Activated CD4-positive, alpha-beta T cell treated with anti-CD3 and anti-CD28 coated beads for 36 hours (primary cell): ENCODE measurements at regions not wholly inside any gene's neighbourhood (a gene's known extent, or its start where the extent isn't known, plus 50 kb on each side); places are given as distances from the start of the nearest gene placed in this dataset.
"Not testable (repeated sequence)": the region's sequence is repeated elsewhere in the genome, so short reads cannot be mapped to it uniquely, and the experiment has no call there.

Experiments
- ATAC-seq: fragments of 200-7000 bp; cut with Tn5 transposase; one replicate; pipeline ENCODE4 v1.10.0; 2021; ENCODE audit warnings: mild to moderate bottlenecking, moderate library complexity
- CTCF ChIA-PET: fragments of 350-600 bp; sonication (Branson Sonifier 250); formaldehyde crosslinking; loops from one replicate; lab custom pipeline; 2021; ENCODE audit warnings: antibody characterized with exemption; lab: Charles Lee
- POLR2A ChIA-PET: fragments of 350-600 bp; sonication (Branson Sonifier 250); formaldehyde crosslinking; loops from one replicate; lab custom pipeline; 2021; ENCODE audit warnings: antibody characterized with exemption, inconsistent platforms; lab: Charles Lee
- DNase-seq: peaks from one replicate; pipeline ENCODE4 v3.0.0-alpha.2; 2020
- H3K27ac Mint-ChIP-seq: one replicate; pipeline ENCODE4 v1.8.0; 2021; ENCODE audit warnings: mixed read lengths
- H3K27me3 Mint-ChIP-seq: one replicate; pipeline ENCODE4 v1.8.0; 2021; ENCODE audit warnings: mixed read lengths
- H3K36me3 Mint-ChIP-seq: one replicate; pipeline ENCODE4 v1.8.0; 2021; ENCODE audit warnings: low read depth, mixed read lengths
- H3K4me1 Mint-ChIP-seq: one replicate; pipeline ENCODE4 v1.8.0; 2021; ENCODE audit warnings: mixed read lengths
- H3K4me3 Mint-ChIP-seq: one replicate; pipeline ENCODE4 v1.8.0; 2021; ENCODE audit warnings: mild to moderate bottlenecking, moderate library complexity, mixed read lengths
- H3K9me3 Mint-ChIP-seq: one replicate; pipeline ENCODE4 v1.8.0; 2021; ENCODE audit warnings: low read depth, mixed read lengths
- intact Hi-C, 2 experiments: fragments of 100-400 bp; cut with DNase I in 1 of 2; cut with micrococcal nuclease in 1 of 2; formaldehyde crosslinking; loops; one replicate each; pipeline versions ENCODE4 v1.14.2 to v1.15.1; 2022 to 2024; cut with DNase I, micrococcal nuclease

DNA sequence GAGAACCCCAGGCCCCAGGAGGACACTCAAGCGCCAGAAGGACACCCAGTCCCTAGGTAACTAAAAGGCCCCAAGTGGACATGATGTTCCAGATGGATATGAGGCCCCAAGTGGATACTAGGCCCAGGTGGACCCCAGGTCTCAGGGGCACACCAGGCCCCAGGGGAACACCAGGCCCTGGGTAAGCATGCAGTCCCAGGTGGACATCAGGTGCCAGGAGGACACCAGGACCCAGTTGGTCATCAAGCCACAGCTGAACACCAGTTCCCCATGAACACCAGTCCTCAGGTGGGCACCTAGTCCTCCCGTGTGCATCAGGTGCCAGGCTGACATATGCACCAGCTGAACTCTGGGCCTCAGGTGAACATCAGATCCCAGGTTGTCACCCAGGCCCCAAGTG, 1488.8 kb upstream of the TPTE start:
- H3K36me3 Mint-ChIP-seq, H3K27ac Mint-ChIP-seq, CTCF ChIA-PET, POLR2A ChIA-PET, H3K27me3 Mint-ChIP-seq, DNase-seq, intact Hi-C loops, H3K9me3 Mint-ChIP-seq, ATAC-seq, H3K4me3 Mint-ChIP-seq, H3K4me1 Mint-ChIP-seq: not testable (repeated sequence)

DNA sequence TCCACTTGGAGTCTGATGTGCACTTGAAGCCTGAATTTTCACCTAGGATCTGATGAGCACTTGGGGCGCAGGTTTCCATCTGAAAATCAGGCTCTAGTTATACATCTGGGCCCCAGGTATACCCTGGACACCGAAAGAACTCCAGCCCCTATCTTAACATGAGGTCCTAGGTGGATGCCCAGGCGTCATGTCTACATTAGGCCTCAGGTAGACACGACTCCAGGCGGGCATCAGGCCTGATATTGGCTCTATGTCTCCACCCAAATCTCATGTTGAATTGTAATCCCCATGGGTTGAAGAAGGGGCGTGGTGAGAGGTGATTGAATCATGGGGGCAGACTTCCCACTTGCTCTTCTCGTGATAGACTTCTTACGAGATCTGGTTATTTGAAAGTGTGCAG, 1488.1 kb upstream of the TPTE start:
- CTCF ChIA-PET, H3K27ac Mint-ChIP-seq, H3K36me3 Mint-ChIP-seq, H3K9me3 Mint-ChIP-seq, DNase-seq, POLR2A ChIA-PET, H3K27me3 Mint-ChIP-seq, ATAC-seq, H3K4me1 Mint-ChIP-seq, intact Hi-C loops, H3K4me3 Mint-ChIP-seq: not testable (repeated sequence)

DNA sequence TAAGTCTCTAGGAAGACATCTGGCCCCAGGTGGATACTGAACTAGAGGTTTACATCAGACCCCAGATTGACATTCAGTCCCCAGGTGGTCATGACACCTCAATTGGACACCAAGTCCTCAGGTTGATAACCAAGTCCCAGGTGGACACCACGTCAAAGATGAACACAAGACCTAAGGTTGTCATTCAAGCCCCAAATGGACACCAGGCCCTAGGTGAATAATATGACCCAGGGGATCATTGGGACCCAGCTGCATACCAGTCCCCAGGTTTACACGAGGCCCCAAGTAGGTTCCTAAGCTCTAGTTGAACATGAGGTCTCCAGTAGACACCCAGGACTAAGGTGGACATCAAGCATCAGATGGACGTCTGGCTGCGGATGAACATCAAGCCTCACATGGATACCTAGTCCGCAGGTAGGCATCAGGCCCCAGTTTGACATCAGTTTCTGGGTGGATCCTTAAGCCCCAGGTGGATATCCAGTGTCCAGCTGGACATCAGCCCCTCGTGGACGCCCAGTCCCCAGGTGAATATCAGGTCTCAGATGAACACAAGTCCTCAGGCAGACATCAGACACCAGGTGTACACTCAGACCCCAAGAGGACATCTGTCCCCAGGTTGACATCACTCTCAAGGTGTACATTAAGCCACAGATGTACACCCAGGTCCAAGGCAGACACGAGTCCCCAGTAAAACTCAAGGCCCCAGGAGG, 1486.7 kb upstream of the TPTE start:
- POLR2A ChIA-PET, H3K27me3 Mint-ChIP-seq, CTCF ChIA-PET, H3K36me3 Mint-ChIP-seq, H3K4me3 Mint-ChIP-seq, H3K9me3 Mint-ChIP-seq, DNase-seq, ATAC-seq, H3K4me1 Mint-ChIP-seq, intact Hi-C loops, H3K27ac Mint-ChIP-seq: not testable (repeated sequence)

DNA sequence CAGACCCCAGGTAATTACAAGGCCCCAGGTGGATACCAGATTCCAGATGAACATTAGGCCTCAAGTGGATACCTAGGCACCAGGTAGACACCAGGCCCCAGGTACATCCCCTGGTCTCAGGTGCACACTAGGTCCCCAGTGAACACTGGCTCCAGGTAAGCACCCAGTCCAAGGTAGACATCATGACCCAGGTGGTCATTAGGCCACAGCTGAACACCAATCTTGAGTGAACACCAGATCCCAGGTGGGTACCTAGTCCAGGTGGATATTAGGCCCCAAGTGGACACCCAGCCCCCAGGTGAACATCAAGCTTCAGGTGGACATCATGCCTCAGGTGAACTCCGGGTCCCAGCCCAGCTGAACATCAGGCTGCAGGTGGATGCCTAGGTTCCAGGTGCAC, 1486.2 kb upstream of the TPTE start:
- H3K4me1 Mint-ChIP-seq, intact Hi-C loops, CTCF ChIA-PET, ATAC-seq, H3K36me3 Mint-ChIP-seq, POLR2A ChIA-PET, H3K4me3 Mint-ChIP-seq, H3K27me3 Mint-ChIP-seq, H3K27ac Mint-ChIP-seq, DNase-seq, H3K9me3 Mint-ChIP-seq: not testable (repeated sequence)

DNA sequence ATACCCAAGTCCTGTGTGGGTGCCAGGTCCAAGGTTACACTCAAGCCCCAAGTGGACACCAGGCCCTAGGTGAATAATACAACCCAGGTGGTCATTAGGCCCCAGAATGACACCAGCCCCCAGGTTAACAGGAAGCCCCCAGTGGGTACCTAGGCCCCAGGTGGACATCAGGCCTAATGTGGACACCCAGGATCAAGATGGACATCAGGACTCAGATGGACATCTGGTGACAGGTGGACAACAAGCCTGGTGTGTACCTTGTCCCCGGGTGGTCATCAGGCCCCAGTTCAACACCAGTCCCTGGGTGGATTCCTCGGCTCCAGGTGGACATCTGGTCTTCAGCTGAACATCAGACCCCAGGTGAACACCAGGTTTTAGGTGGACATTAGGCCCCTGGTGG, 1485.4 kb upstream of the TPTE start:
- H3K36me3 Mint-ChIP-seq, CTCF ChIA-PET, H3K4me1 Mint-ChIP-seq, H3K27ac Mint-ChIP-seq, DNase-seq, H3K27me3 Mint-ChIP-seq, intact Hi-C loops, POLR2A ChIA-PET, ATAC-seq, H3K9me3 Mint-ChIP-seq, H3K4me3 Mint-ChIP-seq: not testable (repeated sequence)

DNA sequence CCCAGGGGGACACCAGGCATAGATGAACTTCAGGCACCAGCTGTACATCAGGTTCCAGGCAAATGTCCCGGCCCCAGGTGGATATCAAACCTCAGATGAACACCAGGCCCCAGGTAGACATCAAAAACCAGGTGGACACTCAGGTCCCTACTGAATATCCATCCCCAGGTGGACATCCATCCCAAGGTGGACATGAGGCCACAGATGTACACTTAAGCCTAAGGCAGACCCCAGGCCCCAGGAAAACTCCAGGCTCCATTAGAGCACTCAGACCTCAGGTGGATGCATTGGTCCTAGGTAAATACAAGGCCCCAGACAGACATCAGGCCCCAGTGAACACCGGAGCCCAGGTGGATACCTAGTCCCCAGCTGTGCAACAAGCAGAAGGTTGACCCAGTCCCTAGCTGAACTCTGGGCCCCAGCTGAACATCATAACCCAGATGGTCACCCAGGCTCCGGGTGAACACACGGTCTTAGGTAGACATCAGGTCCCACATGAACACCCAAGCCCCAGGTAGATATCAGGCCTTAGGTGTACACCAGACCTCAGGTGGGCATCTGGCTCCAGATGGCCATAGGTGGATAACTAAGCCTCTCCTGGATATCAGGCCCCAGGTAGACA, 1484.3 kb upstream of the TPTE start:
- POLR2A ChIA-PET, DNase-seq, H3K36me3 Mint-ChIP-seq, ATAC-seq, H3K4me3 Mint-ChIP-seq, H3K27me3 Mint-ChIP-seq, H3K4me1 Mint-ChIP-seq, H3K9me3 Mint-ChIP-seq, CTCF ChIA-PET, intact Hi-C loops, H3K27ac Mint-ChIP-seq: not testable (repeated sequence)

DNA sequence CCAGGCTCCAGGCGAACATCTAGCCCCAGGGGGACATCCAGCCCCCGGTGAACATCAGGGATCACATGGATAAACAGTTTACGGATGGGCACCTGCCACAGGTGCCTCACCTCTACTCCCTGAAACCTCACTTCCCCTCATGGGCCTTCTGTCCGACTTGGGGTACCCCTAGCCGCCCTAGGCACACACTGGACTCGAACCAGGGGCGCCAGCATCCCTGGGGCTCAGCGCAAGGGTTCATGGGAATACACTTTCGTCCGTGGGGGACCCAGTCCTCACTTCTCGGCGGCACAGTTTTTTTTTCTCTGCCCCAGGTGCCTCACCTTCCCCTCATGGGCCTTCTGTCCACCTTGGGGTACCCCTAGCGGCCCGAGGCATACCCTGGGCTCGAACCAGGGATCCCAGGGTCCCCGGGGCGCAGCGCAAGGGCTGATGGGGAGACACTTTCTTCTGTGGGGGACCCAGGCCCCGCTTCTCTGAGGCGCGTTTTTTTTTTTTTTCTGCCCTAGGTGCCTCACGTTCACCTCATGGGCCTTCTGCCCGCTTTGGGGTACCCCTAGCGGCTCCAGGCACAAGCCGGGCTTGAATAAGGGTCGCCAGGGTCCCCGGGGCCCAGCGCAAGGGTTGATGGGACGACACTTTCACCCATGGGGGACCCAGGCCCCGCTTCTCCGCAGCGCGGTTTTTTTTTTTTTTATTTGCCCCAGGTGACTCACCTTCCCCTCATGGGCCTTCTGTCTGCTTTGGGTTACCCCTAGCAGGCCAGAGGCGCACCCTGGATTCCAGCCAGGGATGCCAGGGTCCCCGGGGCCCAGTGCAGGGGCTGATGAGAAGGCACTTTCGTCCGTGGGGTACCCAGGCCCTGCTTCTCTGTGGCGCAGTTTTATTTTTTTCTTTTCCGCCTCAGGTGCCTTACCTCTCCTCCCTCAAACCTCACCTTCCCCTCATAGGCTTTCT, 1483.5 kb upstream of the TPTE start:
- CTCF ChIA-PET, H3K4me1 Mint-ChIP-seq, H3K9me3 Mint-ChIP-seq, H3K36me3 Mint-ChIP-seq, H3K27ac Mint-ChIP-seq, DNase-seq, H3K4me3 Mint-ChIP-seq, intact Hi-C loops, H3K27me3 Mint-ChIP-seq, POLR2A ChIA-PET, ATAC-seq: not testable (repeated sequence)

DNA sequence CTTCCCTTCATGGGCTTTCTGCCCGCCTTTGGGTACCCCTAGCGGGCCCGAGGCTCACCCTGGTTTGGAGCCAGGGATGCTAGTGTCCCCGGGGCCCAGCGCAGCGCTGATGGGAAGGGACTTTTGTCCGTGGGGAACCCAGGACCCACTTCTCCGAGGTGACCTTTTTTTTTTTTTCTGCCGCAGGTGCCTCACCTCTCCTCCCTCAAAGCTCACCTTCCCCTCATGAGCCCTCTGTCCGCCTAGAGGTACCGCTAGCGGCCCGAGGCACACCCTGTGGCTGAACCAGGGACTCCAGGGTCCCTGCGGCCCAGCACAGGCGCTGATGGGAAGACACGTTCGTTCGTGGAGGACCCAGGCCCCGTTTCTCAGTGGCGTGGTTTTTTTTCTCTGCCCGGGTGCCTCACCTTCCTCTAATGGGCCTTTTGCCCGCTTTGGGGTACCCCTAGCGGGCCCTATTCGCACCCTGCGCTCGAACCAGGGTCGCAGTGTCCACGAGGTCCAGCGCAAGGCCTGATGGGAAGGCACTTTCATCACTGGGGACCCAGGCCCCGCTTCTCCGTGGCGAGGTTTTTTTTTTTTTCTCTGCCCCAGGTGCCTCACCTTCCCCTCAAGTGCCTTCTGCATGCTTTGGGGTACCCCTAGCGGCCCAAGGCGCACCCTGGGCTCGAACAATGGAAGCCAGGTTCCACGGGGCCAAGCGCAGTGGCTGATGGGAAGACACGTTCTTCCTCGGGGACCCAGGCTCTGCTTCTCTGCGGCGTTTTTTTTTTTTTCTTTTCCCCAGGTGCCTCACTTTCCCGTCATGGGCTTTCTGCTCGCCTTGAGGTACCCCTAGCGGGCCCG, 1481.6 kb upstream of the TPTE start:
- H3K27ac Mint-ChIP-seq, ATAC-seq, H3K27me3 Mint-ChIP-seq, POLR2A ChIA-PET, H3K9me3 Mint-ChIP-seq, H3K36me3 Mint-ChIP-seq, intact Hi-C loops, CTCF ChIA-PET, H3K4me1 Mint-ChIP-seq, H3K4me3 Mint-ChIP-seq, DNase-seq: not testable (repeated sequence)

DNA sequence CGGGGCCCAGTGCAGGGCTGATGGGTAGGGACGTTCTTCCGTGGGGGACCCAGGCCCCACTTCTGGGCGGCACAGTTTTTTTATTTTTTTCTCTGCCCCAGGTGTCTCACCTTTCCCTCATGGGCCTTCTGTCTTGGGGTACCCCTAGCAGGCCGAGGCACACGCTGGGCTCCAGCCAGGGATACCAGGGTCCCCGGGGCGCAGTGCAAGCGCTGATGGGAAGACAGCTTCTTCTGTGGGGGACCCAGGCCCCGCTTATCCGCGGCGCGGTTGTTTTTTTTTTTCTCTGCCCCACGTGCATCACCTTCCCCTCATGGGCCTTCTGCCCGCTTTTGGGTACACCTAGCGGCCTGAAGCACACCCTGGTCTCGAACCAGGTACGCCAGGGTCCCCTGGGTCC, 1481.0 kb upstream of the TPTE start:
- intact Hi-C loops, H3K36me3 Mint-ChIP-seq, ATAC-seq, H3K4me3 Mint-ChIP-seq, DNase-seq, H3K27me3 Mint-ChIP-seq, H3K4me1 Mint-ChIP-seq, POLR2A ChIA-PET, H3K27ac Mint-ChIP-seq, CTCF ChIA-PET, H3K9me3 Mint-ChIP-seq: not testable (repeated sequence)

DNA sequence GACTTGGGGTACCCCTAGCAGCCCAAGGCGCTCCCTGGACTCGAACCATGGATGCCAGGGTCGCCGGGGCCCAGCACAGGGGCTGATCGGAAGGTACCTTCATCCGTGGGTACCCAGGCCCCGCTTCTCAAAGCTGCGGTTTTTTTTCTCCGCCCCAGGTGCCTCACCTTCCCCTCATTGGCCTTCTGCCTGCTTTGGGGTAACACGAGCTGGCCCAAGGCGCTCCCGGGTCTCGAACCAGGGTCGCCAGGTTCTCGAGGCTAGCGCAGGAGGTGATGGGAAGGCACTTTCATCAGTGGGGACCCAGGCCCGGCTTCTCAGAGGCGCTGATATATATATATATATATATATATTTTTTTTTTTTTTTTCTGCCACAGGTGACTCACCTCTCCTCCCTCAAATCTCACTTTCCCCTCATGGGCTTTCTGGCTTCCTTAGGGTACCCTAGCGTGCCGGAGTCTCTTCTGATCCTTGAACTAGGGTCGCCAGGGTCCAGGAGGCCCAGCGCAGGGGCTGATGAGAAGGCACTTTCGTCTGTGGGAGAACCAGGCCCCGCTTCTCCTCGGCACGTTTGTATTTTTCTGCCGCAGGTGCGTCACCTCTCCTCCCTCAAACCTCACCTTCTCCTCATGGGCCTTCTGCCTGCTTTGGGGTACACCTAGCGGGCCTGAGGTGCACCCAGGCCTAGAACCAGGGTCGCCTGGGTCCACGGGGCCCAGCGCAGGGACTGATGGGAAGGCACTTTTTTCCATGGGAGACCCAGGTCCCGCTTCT, 1480.0 kb upstream of the TPTE start:
- ATAC-seq, POLR2A ChIA-PET, H3K27ac Mint-ChIP-seq, DNase-seq, H3K36me3 Mint-ChIP-seq, H3K27me3 Mint-ChIP-seq, H3K4me1 Mint-ChIP-seq, H3K9me3 Mint-ChIP-seq, H3K4me3 Mint-ChIP-seq, intact Hi-C loops, CTCF ChIA-PET: not testable (repeated sequence)
